GM12878 (cell line): ENCODE measurements at regions not wholly inside any gene's neighbourhood (a gene's known extent, or its start where the extent isn't known, plus 50 kb on each side); places are given as distances from the start of the nearest gene placed in this dataset.

ENCODE experiments used
- ATAC-seq: fragments of 200-7000 bp; cut with Tn5 transposase; 3 replicates; pipeline ENCODE4 v1.9.1; 2020; ENCODE audit warnings: mild to moderate bottlenecking, moderate library complexity
- BruUV-seq: library from RNA; stranded (reverse); fragments of 400-500 nt; replicated peaks from 2 replicates; lab custom pipeline; 2021; lab: Mats Ljungman, UMichigan
- CTCF ChIA-PET: fragments of 300-600 bp; sonication (Branson Sonifier 250); formaldehyde crosslinking; extraction: SDS; loops from one replicate; lab custom pipeline; 2021; ENCODE audit warnings: inconsistent platforms; lab: Yijun Ruan, JAX
- POLR2A ChIA-PET: fragments of 350-600 bp; formaldehyde crosslinking; extraction: SDS; loops from one replicate; lab custom pipeline; 2021; ENCODE audit warnings: inconsistent platforms; lab: Charles Lee
- RAD21 ChIA-PET: fragments of 300-600 bp; sonication (Branson Sonifier 250); formaldehyde crosslinking; loops from one replicate; lab custom pipeline; 2023; ENCODE audit warnings: antibody characterized with exemption; ENCODE audit not compliant: unreplicated experiment; lab: Charles Lee
- SMC1A ChIA-PET: fragments of 300-600 bp; sonication (Branson Sonifier 250); formaldehyde crosslinking; loops from one replicate; lab custom pipeline; 2023; ENCODE audit not compliant: unreplicated experiment, uncharacterized antibody; lab: Charles Lee
- DNase-seq: peaks from one replicate; pipeline ENCODE4 v3.0.0-alpha.2; 2011; ENCODE audit warnings: low read depth, low spot score
- FAIRE-seq: peaks from 3 replicates; lab custom pipeline; 2011; peaks lifted over from hg19 to GRCh38; lab: Jason Lieb, UNC
- H2AFZ ChIP-seq: 2 replicates; pipeline ENCODE4 v1.6.0; 2011; ENCODE audit warnings: low read depth, low read length, control low read depth; ENCODE audit not compliant: control insufficient read depth
- H3K27ac ChIP-seq: 2 replicates; pipeline ENCODE4 v1.5.1; 2011; ENCODE audit warnings: control low read depth; ENCODE audit not compliant: control insufficient read depth, insufficient read depth
- H3K27me3 ChIP-seq, 2 experiments: replicated peaks in 1 of 2; 2 replicates each; pipeline versions ENCODE4 v1.6.0 to v1.6.1; 2011; ENCODE audit warnings: low read length in 1 of 2; ENCODE audit not compliant: control insufficient read depth in 2 of 2, insufficient read depth in 2 of 2
- H3K36me3 ChIP-seq, 2 experiments: 2 replicates each; pipeline ENCODE4 v1.5.1; 2011; ENCODE audit warnings: low read length in 1 of 2; ENCODE audit not compliant: control insufficient read depth in 2 of 2, insufficient read depth in 2 of 2
- H3K4me1 ChIP-seq: 2 replicates; pipeline ENCODE4 v1.6.1; 2011; ENCODE audit warnings: mild to moderate bottlenecking, low read length, moderate library complexity, mixed read lengths; ENCODE audit not compliant: control insufficient read depth, insufficient read depth
- H3K4me2 ChIP-seq: 2 replicates; pipeline ENCODE4 v1.6.0; 2011; ENCODE audit warnings: control low read depth; ENCODE audit not compliant: control insufficient read depth, insufficient read depth
- H3K4me3 ChIP-seq: fragments of 200-600 bp; sonication (generic); 2 replicates; pipeline ENCODE4 v1.5.1; 2016
- H3K79me2 ChIP-seq: 2 replicates; pipeline ENCODE4 v1.6.0; 2011; ENCODE audit warnings: low read length; ENCODE audit not compliant: control insufficient read depth, insufficient read depth
- H3K9ac ChIP-seq: 2 replicates; pipeline ENCODE4 v1.8.0; 2011; ENCODE audit warnings: low read length, control low read depth, mixed read lengths; ENCODE audit not compliant: control insufficient read depth, insufficient read depth
- H3K9me3 ChIP-seq: replicated peaks from 3 replicates; pipeline ENCODE4 v1.5.1; 2011; ENCODE audit warnings: mild to moderate bottlenecking, low read length; ENCODE audit not compliant: control insufficient read depth, insufficient read depth
- H4K20me1 ChIP-seq: 2 replicates; pipeline ENCODE4 v1.6.0; 2011; ENCODE audit not compliant: control insufficient read depth, insufficient read depth
- ATF2 ChIP-seq: IDR thresholded peaks from 2 replicates; pipeline ENCODE4 v1.6.1; 2012; ENCODE audit warnings: low read length, inconsistent platforms
- ATF3 ChIP-seq: IDR thresholded peaks from 2 replicates; pipeline ENCODE4 v1.6.1; 2011; ENCODE audit warnings: low read depth, mild to moderate bottlenecking, low read length, moderate library complexity, borderline replicate concordance; ENCODE audit errors: extremely low read depth
- BRCA1 ChIP-seq: IDR thresholded peaks from 2 replicates; pipeline ENCODE4 v1.6.1; 2011; ENCODE audit warnings: low read depth, low read length, improper control_type of control experiment
- CTCF ChIP-seq, 3 experiments: IDR thresholded peaks in 2 of 3; conservative IDR thresholded peaks in 1 of 3; 2 replicates each; pipeline ENCODE4 v1.5.1; 2011; ENCODE audit warnings: low read depth in 3 of 3, low read length in 3 of 3, mild to moderate bottlenecking in 3 of 3, control low read depth in 2 of 3, moderate library complexity in 2 of 3, inconsistent platforms in 1 of 3, mixed read lengths in 1 of 3; ENCODE audit not compliant: control insufficient read depth in 2 of 3, insufficient read depth in 1 of 3; ENCODE audit errors: extremely low read depth in 1 of 3
- DPF2 ChIP-seq: fragments of 450-650 bp; IDR thresholded peaks from 2 replicates; pipeline ENCODE4 v1.6.1; 2017; ENCODE audit warnings: mild to moderate bottlenecking
- ETV6 ChIP-seq, 2 experiments: fragments of 450-650 bp in 1 of 2; IDR thresholded peaks in 1 of 2; conservative IDR thresholded peaks in 1 of 2; 2 replicates each; pipeline ENCODE4 v1.6.1; 2014; ENCODE audit warnings: antibody characterized with exemption in 1 of 2, borderline replicate concordance in 1 of 2, low read depth in 1 of 2, mild to moderate bottlenecking in 1 of 2, moderate library complexity in 1 of 2
- PRDM15 ChIP-seq: fragments of 450-650 bp; formaldehyde crosslinking; IDR thresholded peaks from 2 replicates; pipeline ENCODE4 v1.4.0; 2020; ENCODE audit warnings: mild to moderate bottlenecking, moderate library complexity
- RELA ChIP-seq: fragments of 450-650 bp; IDR thresholded peaks from 2 replicates; pipeline ENCODE4 v1.8.0; 2014; ENCODE audit warnings: borderline replicate concordance; ENCODE audit not compliant: partially characterized antibody
- SKIL ChIP-seq: fragments of 450-650 bp; IDR thresholded peaks from 2 replicates; pipeline ENCODE4 v1.6.1; 2017; ENCODE audit warnings: mild to moderate bottlenecking, low read depth, inconsistent platforms; ENCODE audit not compliant: poor library complexity, severe bottlenecking
- WGBS: methylation state at CpG from one replicate; pipeline ENCODE4 v1.1.6; 2016; ENCODE audit warnings: low lambda C conversion rate; ENCODE audit not compliant: insufficient replicate concordance, insufficient coverage; ENCODE audit errors: missing lambda C conversion rate; 5-methylcytosine and 5-hydroxymethylcytosine counted together
- in situ Hi-C: fragments of 300-500 bp; cut with MboI; formaldehyde crosslinking; loops from 9 replicates; pipeline ENCODE4 v1.14.3; 2018; ENCODE audit warnings: mixed read lengths
- intact Hi-C: fragments of 100-400 bp; cut with micrococcal nuclease; formaldehyde crosslinking; loops from one replicate; pipeline ENCODE4 v1.14.2; 2022; ENCODE audit not compliant: unreplicated experiment

- WGBS = 62% methylated on average over 11 of the region's 12 CpGs
- no peaks in the 10 kb centered on the region for H3K4me1 ChIP-seq
- H3K4me2 ChIP-seq = no peak overlapping the region
- BruUV-seq = no TSS peak
- CTCF ChIA-PET = no interaction called here
- no peak for DNase-seq
- RAD21 ChIA-PET = no interaction called here
- H3K9me3 ChIP-seq = no peaks in the 10 kb centered on the region
- no peaks in the 10 kb centered on the region for H4K20me1 ChIP-seq
- SMC1A ChIA-PET = interaction anchor here (1.2 kb wide), 1 partner anchor 10 kb away, joined by 3 read pairs; no protein-coding TSS in a partner anchor
- H3K36me3 ChIP-seq = no peaks in the 10 kb centered on the region
- in situ Hi-C loops = no loop called here
- no peak overlapping the region for H3K9ac ChIP-seq
- intact Hi-C loops = no loop called here
- no peaks in the 10 kb centered on the region for H3K27me3 ChIP-seq
- no peak overlapping the region for H3K4me3 ChIP-seq
- POLR2A ChIA-PET = no interaction called here
- H3K79me2 ChIP-seq = no peaks in the 10 kb centered on the region
- H3K27ac ChIP-seq = no peak overlapping the region
- no peak overlapping the region for H2AFZ ChIP-seq
- ATAC-seq = no peak
- FAIRE-seq = no peak
- TF ChIP-seq RELA = no peak
- no peak for TF ChIP-seq ATF3
- no peak for TF ChIP-seq SKIL
- no peak for TF ChIP-seq BRCA1
- no peak for TF ChIP-seq CTCF (IDR thresholded peaks at IDR 0.05 in 2 of 3, conservative IDR thresholded peaks at IDR 0.05 in 1 of 3; ENCODE audit: control insufficient read depth in 2 of 3, extremely low read depth in 1 of 3, insufficient read depth in 1 of 3, low read depth in 3 of 3, low read length in 3 of 3)
- TF ChIP-seq ATF2 = no peak
- no peak for TF ChIP-seq PRDM15
- TF ChIP-seq ETV6 (conservative IDR thresholded peaks at IDR 0.05 in 1 of 2, IDR thresholded peaks at IDR 0.05 in 1 of 2; ENCODE audit: borderline replicate concordance in 1 of 2, low read depth in 1 of 2) = no peak
- no peak for TF ChIP-seq DPF2
Measured at GRCh38 chr4:141853091-141853764, 216.8 kb downstream of the IL15 start.
